SK-N-SH treated with all-trans-retinoic acid at 6 μM for 48 hours (cell line): ENCODE measurements at regions not wholly inside any gene's neighbourhood (a gene's known extent, or its start where the extent isn't known, plus 50 kb on each side); places are given as distances from the start of the nearest gene placed in this dataset.

Experiments used
- ATAC-seq: fragments of 200-7000 bp; cut with Tn5 transposase; 3 replicates; pipeline ENCODE4 v1.9.1; 2020; ENCODE audit warnings: mild to moderate bottlenecking, moderate library complexity
- CREB5 ChIP-seq: fragments of 250-450 bp; sonication (Bioruptor Pico); IDR thresholded peaks from 2 replicates; pipeline ENCODE4 v1.5.1; 2020; ENCODE audit warnings: low read depth, mild to moderate bottlenecking, moderate library complexity
- CSDC2 ChIP-seq: fragments of 250-450 bp; sonication (Bioruptor Pico); IDR thresholded peaks from 2 replicates; pipeline ENCODE4 v1.5.0; 2020; ENCODE audit warnings: mild to moderate bottlenecking, moderate library complexity
- CSRNP3 ChIP-seq: fragments of 250-450 bp; sonication (Bioruptor Pico); IDR thresholded peaks from 2 replicates; pipeline ENCODE4 v1.5.1; 2021; ENCODE audit warnings: mild to moderate bottlenecking, moderate library complexity
- ESRRG ChIP-seq: fragments of 250-450 bp; sonication (Bioruptor Pico); IDR thresholded peaks from 2 replicates; pipeline ENCODE4 v1.6.1; 2021; ENCODE audit warnings: mild to moderate bottlenecking
- GLIS3 ChIP-seq: fragments of 250-450 bp; sonication (Bioruptor Pico); IDR thresholded peaks from 2 replicates; pipeline ENCODE4 v1.5.0; 2020; ENCODE audit warnings: mild to moderate bottlenecking, moderate library complexity
- ISL1 ChIP-seq: fragments of 250-450 bp; sonication (Bioruptor Pico); IDR thresholded peaks from 2 replicates; pipeline ENCODE4 v2.1.2; 2022; ENCODE audit warnings: mild to moderate bottlenecking, moderate library complexity
- PATZ1 ChIP-seq: fragments of 250-450 bp; sonication (Bioruptor Pico); IDR thresholded peaks from 2 replicates; pipeline ENCODE4 v1.8.0; 2020; ENCODE audit warnings: mild to moderate bottlenecking, moderate library complexity, borderline replicate concordance
- POU6F1 ChIP-seq: fragments of 250-450 bp; sonication (Bioruptor Pico); IDR thresholded peaks from 2 replicates; pipeline ENCODE4 v1.8.0; 2021; ENCODE audit warnings: low read depth, mild to moderate bottlenecking, moderate library complexity, borderline replicate concordance
- PPARA ChIP-seq: fragments of 250-450 bp; sonication (Bioruptor Pico); IDR thresholded peaks from 2 replicates; pipeline ENCODE4 v1.5.0; 2020; ENCODE audit warnings: mild to moderate bottlenecking, borderline replicate concordance
- RARB ChIP-seq: fragments of 250-450 bp; sonication (Bioruptor Pico); IDR thresholded peaks from 2 replicates; pipeline ENCODE4 v1.8.0; 2021; ENCODE audit warnings: mild to moderate bottlenecking, moderate library complexity
- TCF4 ChIP-seq: fragments of 250-450 bp; sonication (Bioruptor Pico); IDR thresholded peaks from 2 replicates; pipeline ENCODE4 v1.8.0; 2021; ENCODE audit warnings: mild to moderate bottlenecking, moderate library complexity, borderline replicate concordance
- TOX ChIP-seq: fragments of 250-450 bp; sonication (Bioruptor Pico); IDR thresholded peaks from 2 replicates; pipeline ENCODE4 v1.8.0; 2021; ENCODE audit warnings: mild to moderate bottlenecking, moderate library complexity, borderline replicate concordance
- TSHZ2 ChIP-seq: fragments of 250-450 bp; sonication (Bioruptor Pico); IDR thresholded peaks from 2 replicates; pipeline ENCODE4 v1.5.0; 2020; ENCODE audit warnings: mild to moderate bottlenecking, moderate library complexity
- ZC3H10 ChIP-seq: fragments of 250-450 bp; sonication (Bioruptor Pico); IDR thresholded peaks from 2 replicates; pipeline ENCODE4 v1.5.1; 2021; ENCODE audit warnings: mild to moderate bottlenecking, moderate library complexity
- ZFP3 ChIP-seq: fragments of 250-450 bp; sonication (Bioruptor Pico); IDR thresholded peaks from 2 replicates; pipeline ENCODE4 v1.5.0; 2020; ENCODE audit warnings: mild to moderate bottlenecking, moderate library complexity
- ZFP30 ChIP-seq: fragments of 450-650 bp; formaldehyde crosslinking; IDR thresholded peaks from 2 replicates; pipeline ENCODE4 v1.5.0; 2022; ENCODE audit warnings: mild to moderate bottlenecking, moderate library complexity
- ZNF70 ChIP-seq: fragments of 450-650 bp; formaldehyde crosslinking; IDR thresholded peaks from 2 replicates; pipeline ENCODE4 v1.5.0; 2020; ENCODE audit warnings: mild to moderate bottlenecking, moderate library complexity
- ZNF8 ChIP-seq: fragments of 450-650 bp; formaldehyde crosslinking; IDR thresholded peaks from 2 replicates; pipeline ENCODE4 v1.5.0; 2020; ENCODE audit warnings: mild to moderate bottlenecking, moderate library complexity

GRCh38 chr2:142803158-142803557 lies 74.3 kb upstream of the KYNU start (continued):
- TF ChIP-seq TSHZ2 = no peak
- no peak for TF ChIP-seq ZC3H10 (CRISPR knock-in tag)
- TF ChIP-seq TOX (CRISPR knock-in tag) = no peak
- no peak for TF ChIP-seq PPARA (CRISPR knock-in tag)
- no peak for TF ChIP-seq RARB
- TF ChIP-seq POU6F1 (CRISPR knock-in tag) = no peak
- TF ChIP-seq, all 23 proteins: peak for 0

- TF ChIP-seq CSRNP3 (CRISPR knock-in tag) (no peak), TOX (CRISPR knock-in tag) (no peak)
- ATAC-seq = no peak
Observed at GRCh38 chr2:142796588-142796987, 80.9 kb upstream of the KYNU start.

- no peak for TF ChIP-seq TSHZ2
- no peak for TF ChIP-seq TOX (CRISPR knock-in tag)
- no peak for TF ChIP-seq ZNF8 (CRISPR knock-in tag)
- TF ChIP-seq ZFP30 (CRISPR knock-in tag) = no peak
Observed at GRCh38 chr2:142796161-142796560, 81.3 kb upstream of the KYNU start.

GRCh38 chr2:142794850-142795249 lies 82.6 kb upstream of the KYNU start:
- ATAC-seq = no peak
- TF ChIP-seq GLIS3 (CRISPR knock-in tag) (no peak), ISL1 (CRISPR knock-in tag) (no peak), ESRRG (CRISPR knock-in tag) (no peak), PATZ1 (CRISPR knock-in tag) (no peak), TOX (CRISPR knock-in tag) (no peak), CSDC2 (CRISPR knock-in tag) (no peak), TCF4 (CRISPR knock-in tag) (no peak), CSRNP3 (CRISPR knock-in tag) (no peak), ZNF70 (CRISPR knock-in tag) (no peak), ZFP3 (CRISPR knock-in tag) (no peak), CREB5 (no peak), TSHZ2 (no peak)

More at GRCh38 chr2:142796161-142796560, 81.3 kb upstream of the KYNU start:
- no peak for ATAC-seq
